ENCODE measurements at regions not wholly inside any gene's neighbourhood (a gene's known extent, or its start where the extent isn't known, plus 50 kb on each side); places are given as distances from the start of the nearest gene placed in this dataset.
A peak's percentile ranks its signal among the peaks of the same experiment; 100 is the strongest.

DNA sequence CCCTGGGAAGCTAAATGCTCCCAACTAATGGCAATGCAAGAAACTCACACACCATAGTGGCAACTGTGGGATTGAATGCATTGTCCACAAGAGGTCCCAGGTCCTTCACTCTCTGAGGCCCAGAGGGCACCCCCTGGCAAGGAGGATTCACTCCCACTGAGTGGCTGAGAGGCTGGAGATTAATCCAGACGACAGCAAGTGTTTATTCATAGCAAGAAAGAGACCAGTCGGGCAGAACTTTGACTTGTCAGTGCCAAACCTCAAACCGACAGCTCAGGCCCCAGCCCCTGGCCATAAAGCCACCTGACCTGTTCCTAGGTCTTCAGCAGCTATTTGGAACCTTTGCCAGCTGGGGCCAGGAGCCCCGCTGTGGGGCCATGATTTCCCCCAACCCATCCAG lies 54.5 kb upstream of the MPEG1 start:
- no peaks in the 10 kb centered on the region for H3K27me3 ChIP-seq (ENCODE audit: control insufficient read depth, insufficient read depth, low read length)
- TF ChIP-seq, protein P1, sequence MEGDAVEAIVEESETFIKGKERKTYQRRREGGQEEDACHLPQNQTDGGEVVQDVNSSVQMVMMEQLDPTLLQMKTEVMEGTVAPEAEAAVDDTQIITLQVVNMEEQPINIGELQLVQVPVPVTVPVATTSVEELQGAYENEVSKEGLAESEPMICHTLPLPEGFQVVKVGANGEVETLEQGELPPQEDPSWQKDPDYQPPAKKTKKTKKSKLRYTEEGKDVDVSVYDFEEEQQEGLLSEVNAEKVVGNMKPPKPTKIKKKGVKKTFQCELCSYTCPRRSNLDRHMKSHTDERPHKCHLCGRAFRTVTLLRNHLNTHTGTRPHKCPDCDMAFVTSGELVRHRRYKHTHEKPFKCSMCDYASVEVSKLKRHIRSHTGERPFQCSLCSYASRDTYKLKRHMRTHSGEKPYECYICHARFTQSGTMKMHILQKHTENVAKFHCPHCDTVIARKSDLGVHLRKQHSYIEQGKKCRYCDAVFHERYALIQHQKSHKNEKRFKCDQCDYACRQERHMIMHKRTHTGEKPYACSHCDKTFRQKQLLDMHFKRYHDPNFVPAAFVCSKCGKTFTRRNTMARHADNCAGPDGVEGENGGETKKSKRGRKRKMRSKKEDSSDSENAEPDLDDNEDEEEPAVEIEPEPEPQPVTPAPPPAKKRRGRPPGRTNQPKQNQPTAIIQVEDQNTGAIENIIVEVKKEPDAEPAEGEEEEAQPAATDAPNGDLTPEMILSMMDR (IDR thresholded peaks at IDR 0.05; ENCODE audit: insufficient read depth, low read length, poor library complexity, severe bottlenecking), result no peak
- no peaks in the 10 kb centered on the region for H3K36me3 ChIP-seq (ENCODE audit: control insufficient read depth, insufficient read depth, low read length)
- no peak overlapping the region for H3K4me3 ChIP-seq (ENCODE audit: low read depth, low read length)
- DNase-seq (ENCODE audit: low read depth), result peak; percentile 10

DNA sequence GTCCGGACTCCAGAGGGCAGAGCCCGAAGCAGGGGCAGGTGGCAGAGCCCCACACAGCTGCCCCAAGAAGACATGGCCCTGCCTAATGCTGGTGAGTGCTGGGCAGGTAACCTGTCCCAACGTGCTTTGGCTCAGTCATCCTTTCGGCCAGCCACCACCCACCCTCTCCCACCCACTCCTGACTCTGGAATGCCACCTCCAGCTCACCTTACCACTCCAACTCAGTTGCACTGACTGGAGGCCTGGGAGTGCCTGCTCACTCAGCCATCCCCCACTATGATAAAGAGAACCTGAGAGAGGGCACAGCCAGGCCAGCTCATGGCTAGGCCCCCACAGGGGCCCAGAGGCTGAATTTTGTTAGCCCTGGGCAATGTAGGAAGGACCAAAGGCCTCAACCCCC lies 53.8 kb upstream of the MPEG1 start:
- H3K27me3 ChIP-seq (ENCODE audit: control insufficient read depth, insufficient read depth, low read length), result no peaks in the 10 kb centered on the region
- no peaks in the 10 kb centered on the region for H3K36me3 ChIP-seq (ENCODE audit: control insufficient read depth, insufficient read depth, low read length)
- TF ChIP-seq, protein P1 (IDR thresholded peaks at IDR 0.05; ENCODE audit: insufficient read depth, low read length, poor library complexity, severe bottlenecking), result no peak
- H3K4me3 ChIP-seq (ENCODE audit: low read depth, low read length), result no peak overlapping the region
- no peak for DNase-seq (ENCODE audit: low read depth)

DNA sequence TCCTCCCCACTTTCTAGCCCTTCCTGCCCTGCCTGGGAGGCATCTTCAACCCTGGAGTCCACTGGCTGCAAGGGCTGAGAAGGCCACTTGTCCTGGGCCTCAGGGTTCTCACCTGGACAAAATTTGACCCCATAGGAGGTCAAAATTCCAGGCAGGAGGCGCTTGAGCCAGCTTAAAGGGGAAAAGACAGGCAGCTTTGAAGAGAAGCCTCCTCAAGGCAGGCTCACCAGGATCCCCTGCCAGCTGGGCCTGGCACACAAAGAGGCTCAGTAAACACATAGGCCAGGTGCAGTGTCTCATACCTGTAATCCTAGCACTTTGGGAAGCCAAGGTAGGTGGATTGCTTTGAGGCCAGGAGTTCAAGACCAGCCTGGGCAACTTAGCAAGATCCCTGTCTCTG lies 53.0 kb upstream of the MPEG1 start:
- no peak overlapping the region for H3K4me3 ChIP-seq (ENCODE audit: low read depth, low read length)
- H3K36me3 ChIP-seq (ENCODE audit: control insufficient read depth, insufficient read depth, low read length), result no peaks in the 10 kb centered on the region
- DNase-seq (ENCODE audit: low read depth), result no peak
- H3K27me3 ChIP-seq (ENCODE audit: control insufficient read depth, insufficient read depth, low read length), result no peaks in the 10 kb centered on the region
- TF ChIP-seq, protein P1 (IDR thresholded peaks at IDR 0.05; ENCODE audit: insufficient read depth, low read length, poor library complexity, severe bottlenecking), result no peak

DNA sequence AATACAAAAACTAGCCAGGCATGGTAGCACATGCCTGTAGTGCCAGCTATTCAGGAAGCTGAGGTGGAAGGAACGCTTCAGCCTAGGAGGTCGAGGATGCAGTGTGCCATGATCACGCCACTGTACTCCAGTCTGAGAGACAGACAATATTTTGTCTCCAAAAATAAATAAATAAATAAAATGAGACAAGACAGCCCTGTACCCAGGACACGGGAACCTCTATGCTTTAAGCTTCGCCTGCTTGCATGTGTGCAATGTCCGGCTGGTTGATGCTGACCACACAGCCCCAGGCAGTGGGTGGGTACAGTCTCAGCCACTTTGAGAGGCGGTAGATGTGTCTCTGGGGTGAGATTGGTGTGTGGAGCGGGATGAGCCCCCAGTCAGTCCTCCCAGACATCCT lies 52.0 kb upstream of the MPEG1 start:
- TF ChIP-seq, protein P1 (IDR thresholded peaks at IDR 0.05; ENCODE audit: insufficient read depth, low read length, poor library complexity, severe bottlenecking), result no peak
- Histone ChIP-seq H3K4me3 (ENCODE audit: low read depth, low read length) (no peak overlapping the region), H3K36me3 (ENCODE audit: control insufficient read depth, insufficient read depth, low read length) (no peaks in the 10 kb centered on the region), H3K27me3 (ENCODE audit: control insufficient read depth, insufficient read depth, low read length) (no peaks in the 10 kb centered on the region)
- DNase-seq (ENCODE audit: low read depth), result no peak

DNA sequence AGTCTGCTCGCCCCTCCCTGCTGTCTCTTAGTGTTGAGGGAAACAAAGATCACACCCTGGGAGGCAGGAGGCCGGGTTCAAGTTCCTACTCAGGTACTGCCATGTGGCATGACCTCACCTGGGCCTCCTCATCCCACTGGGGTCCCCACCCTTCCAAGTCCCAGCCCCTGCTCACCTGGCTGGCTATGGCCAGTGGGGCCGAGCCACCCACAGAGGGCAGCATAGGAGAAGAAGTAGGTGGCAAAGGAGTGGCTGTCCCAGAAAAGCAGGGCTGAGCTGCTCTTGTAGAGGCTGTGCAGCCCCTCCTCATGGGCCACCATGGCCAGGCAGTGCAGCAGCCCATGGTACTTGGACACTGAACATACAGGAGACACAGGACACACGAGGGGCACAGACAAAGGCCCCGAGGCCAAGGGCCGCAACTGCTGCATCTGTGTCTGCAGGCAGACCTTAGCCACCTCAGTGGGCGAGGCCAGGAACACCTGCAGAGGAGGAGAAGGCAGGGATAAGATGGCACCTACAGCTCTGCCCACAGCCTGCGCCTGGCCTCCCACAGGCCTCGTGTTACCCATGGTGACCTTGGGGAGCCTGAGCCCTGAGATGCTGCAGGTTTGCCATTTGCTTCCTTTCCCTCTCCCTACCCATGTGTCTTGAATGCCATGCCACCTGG lies 50.6 kb upstream of the MPEG1 start:
- Histone ChIP-seq H3K27me3 (ENCODE audit: control insufficient read depth, insufficient read depth, low read length) (no peaks in the 10 kb centered on the region), H3K4me3 (ENCODE audit: low read depth, low read length) (no peak overlapping the region), H3K36me3 (ENCODE audit: control insufficient read depth, insufficient read depth, low read length) (no peaks in the 10 kb centered on the region)
- no peak for DNase-seq (ENCODE audit: low read depth)
- TF ChIP-seq, protein P1 (IDR thresholded peaks at IDR 0.05; ENCODE audit: insufficient read depth, low read length, poor library complexity, severe bottlenecking), result no peak

Data from kidney epithelial cell (primary cell).